Lower leg skin (tissue), 4 donors: ENCODE measurements at regions not wholly inside any gene's neighbourhood (a gene's known extent, or its start where the extent isn't known, plus 50 kb on each side); places are given as distances from the start of the nearest gene placed in this dataset.

Experiments used
- DNase-seq, 2 donors: peaks; one replicate each; pipeline ENCODE4 v3.0.0-alpha.2; 2019; ENCODE audit warnings: low spot score in 2 of 2
- H3K4me3 ChIP-seq: fragments of 200-600 bp; sonication (generic); 2 replicates; pipeline ENCODE4 v1.5.1; 2017; ENCODE audit warnings: mild to moderate bottlenecking, low read depth; ENCODE audit not compliant: poor library complexity, severe bottlenecking
- POLR2A ChIP-seq, 2 donors: fragments of 450-650 bp; IDR thresholded peaks; one replicate each; pipeline ENCODE4 v1.6.1; 2016 to 2017; ENCODE audit warnings: antibody characterized with exemption in 2 of 2, mild to moderate bottlenecking in 1 of 2, moderate library complexity in 1 of 2
- WGBS, 2 donors: methylation state at CpG; one replicate each; pipeline ENCODE4 v1.1.5; 2018; 5-methylcytosine and 5-hydroxymethylcytosine counted together
- intact Hi-C: fragments of 100-400 bp; cut with DNase I; formaldehyde crosslinking; loops from one replicate; pipeline ENCODE4 v1.15.0; 2023; ENCODE audit warnings: low total_unique reads
- TF ChIP-seq, protein P1 (sequence below), 3 donors: fragments of 450-650 bp; IDR thresholded peaks; one replicate each; pipeline ENCODE4 v1.5.1; 2016; ENCODE audit warnings: antibody characterized with exemption in 3 of 3, mild to moderate bottlenecking in 3 of 3, moderate library complexity in 2 of 3

GRCh38 chr10:33066558-33067236 is 108.7 kb upstream of the ITGB1 start:
- TF ChIP-seq, protein P1, sequence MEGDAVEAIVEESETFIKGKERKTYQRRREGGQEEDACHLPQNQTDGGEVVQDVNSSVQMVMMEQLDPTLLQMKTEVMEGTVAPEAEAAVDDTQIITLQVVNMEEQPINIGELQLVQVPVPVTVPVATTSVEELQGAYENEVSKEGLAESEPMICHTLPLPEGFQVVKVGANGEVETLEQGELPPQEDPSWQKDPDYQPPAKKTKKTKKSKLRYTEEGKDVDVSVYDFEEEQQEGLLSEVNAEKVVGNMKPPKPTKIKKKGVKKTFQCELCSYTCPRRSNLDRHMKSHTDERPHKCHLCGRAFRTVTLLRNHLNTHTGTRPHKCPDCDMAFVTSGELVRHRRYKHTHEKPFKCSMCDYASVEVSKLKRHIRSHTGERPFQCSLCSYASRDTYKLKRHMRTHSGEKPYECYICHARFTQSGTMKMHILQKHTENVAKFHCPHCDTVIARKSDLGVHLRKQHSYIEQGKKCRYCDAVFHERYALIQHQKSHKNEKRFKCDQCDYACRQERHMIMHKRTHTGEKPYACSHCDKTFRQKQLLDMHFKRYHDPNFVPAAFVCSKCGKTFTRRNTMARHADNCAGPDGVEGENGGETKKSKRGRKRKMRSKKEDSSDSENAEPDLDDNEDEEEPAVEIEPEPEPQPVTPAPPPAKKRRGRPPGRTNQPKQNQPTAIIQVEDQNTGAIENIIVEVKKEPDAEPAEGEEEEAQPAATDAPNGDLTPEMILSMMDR (IDR thresholded peaks at IDR 0.05) = no peak
- no peak for TF ChIP-seq POLR2A (IDR thresholded peaks at IDR 0.05)
- intact Hi-C loops = no loop called here
- no peak for DNase-seq
- H3K4me3 ChIP-seq = no peak overlapping the region
- 78 to 84% methylated on average over 9 of the region's 9 CpGs for WGBS, 2 donors

DNA sequence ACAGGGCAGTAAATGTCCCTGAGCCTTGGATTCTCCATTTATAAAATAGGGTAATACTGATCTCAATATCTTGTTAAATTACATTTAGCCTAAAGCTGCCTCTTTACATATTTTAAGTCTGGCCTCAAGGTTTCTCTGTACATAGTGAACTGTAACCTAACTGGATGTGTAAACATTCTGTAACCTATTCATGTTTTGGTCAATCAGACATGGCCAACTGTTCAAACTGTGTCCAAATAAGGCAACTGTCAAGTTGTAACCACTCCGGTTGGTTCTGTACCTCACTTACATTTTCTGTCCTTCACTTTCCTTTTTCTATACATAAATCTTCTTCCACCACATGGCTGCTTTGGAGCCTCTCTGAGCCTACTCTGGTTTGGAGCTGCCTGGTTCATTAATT is 107.1 kb upstream of the ITGB1 start:
- WGBS, 2 donors = 91 to 93% methylated on average over 1 of the region's 1 CpG
- no peak for TF ChIP-seq POLR2A (IDR thresholded peaks at IDR 0.05)
- TF ChIP-seq, protein P1 (IDR thresholded peaks at IDR 0.05) = no peak
- no peak for DNase-seq
- intact Hi-C loops = no loop called here
- no peak overlapping the region for H3K4me3 ChIP-seq

DNA sequence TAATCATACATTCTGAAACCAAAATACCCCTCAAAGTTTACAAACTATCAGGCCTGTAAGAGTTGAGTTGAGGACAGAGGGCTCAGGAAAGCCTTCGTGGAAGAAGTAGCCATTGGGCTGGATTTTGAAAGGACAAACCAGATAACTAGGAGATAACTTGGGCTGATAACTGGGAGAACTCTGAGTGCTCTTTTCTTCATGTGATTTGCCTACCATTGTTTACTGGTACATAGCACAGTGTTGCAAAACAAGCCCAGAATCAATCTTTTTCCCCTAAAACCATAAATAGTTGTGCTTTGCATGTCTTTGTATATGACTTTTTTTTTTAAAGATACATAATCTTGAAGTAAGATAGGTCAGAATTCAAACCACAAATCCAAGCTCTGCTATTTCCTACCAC is 106.7 kb upstream of the ITGB1 start:
- TF ChIP-seq, protein P1 (IDR thresholded peaks at IDR 0.05) = no peak
- no peak for TF ChIP-seq POLR2A (IDR thresholded peaks at IDR 0.05)
- no peak for DNase-seq
- no peak overlapping the region for H3K4me3 ChIP-seq
- 90 to 96% methylated on average over 1 of the region's 1 CpG for WGBS, 2 donors
- intact Hi-C loops = no loop called here

GRCh38 chr10:33057620-33058019 is 99.6 kb upstream of the ITGB1 start:
- WGBS, 2 donors = 93 to 94% methylated on average over 12 of the region's 12 CpGs
- intact Hi-C loops = no loop called here
- H3K4me3 ChIP-seq = no peak overlapping the region
- TF ChIP-seq, protein P1 (IDR thresholded peaks at IDR 0.05) = no peak
- no peak for DNase-seq

DNA sequence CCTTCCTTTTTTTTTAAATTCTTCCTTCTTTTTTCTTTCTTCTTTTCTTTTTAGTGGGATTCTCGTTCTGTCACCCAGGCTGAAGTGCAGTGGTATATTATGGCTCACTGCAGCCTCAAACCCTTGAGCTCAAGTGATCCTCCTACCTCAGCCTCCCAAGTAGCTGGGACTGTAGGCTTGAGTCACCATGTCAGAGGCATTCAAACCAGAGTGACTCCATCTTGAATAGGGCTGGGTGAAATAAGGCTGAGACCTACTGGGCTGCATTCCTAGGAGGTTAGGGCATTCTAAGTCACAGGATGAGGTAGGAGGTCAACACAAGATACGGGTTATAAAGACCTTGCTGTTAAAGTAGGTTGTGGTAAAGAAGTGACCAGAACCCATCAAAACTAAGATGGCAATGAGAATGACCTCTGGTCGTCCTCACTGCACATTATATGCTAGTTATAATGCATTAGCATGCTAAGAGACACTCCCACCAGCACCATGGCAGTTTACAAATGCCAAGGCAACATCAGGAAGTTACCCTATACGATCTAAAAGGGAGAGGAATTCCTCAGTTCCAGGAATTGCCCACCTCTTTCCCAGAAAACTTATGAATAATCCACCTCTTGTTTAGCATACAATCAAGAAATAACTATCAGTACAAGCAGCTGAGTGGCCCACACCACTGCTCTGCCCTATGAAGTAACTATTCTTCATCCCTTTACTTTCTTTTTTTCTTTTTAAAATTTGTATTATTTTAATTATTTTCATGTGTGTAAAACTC is 99.0 kb upstream of the ITGB1 start:
- 83 to 87% methylated on average over 4 of the region's 4 CpGs for WGBS, 2 donors
- TF ChIP-seq, protein P1 (IDR thresholded peaks at IDR 0.05) = no peak
- TF ChIP-seq POLR2A (IDR thresholded peaks at IDR 0.05) = no peak
- intact Hi-C loops = no loop called here
- DNase-seq = no peak
- no peak overlapping the region for H3K4me3 ChIP-seq
